ENCODE measurements at regions not wholly inside any gene's neighbourhood (a gene's known extent, or its start where the extent isn't known, plus 50 kb on each side); places are given as distances from the start of the nearest gene placed in this dataset.

DNA sequence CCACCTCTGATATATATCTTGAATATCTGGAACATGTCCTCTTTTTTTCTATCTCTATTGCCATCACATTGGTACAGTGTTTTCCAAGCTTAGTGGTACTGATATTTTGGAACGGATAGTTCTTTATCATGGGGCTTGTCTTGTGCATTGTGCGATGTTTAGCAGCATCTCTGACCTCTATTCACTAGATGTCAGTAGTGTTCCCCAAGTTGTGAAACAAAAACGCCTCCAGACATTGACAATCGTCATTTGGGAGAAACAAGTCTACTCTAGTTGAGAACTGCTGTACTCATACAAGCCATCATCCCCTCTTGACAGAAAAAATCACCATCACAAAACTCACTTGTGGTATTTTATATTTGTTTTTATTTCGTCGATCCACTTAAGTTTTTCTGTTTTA lies 79.7 kb upstream of the CHODL start:
- TF ChIP-seq, protein P1, sequence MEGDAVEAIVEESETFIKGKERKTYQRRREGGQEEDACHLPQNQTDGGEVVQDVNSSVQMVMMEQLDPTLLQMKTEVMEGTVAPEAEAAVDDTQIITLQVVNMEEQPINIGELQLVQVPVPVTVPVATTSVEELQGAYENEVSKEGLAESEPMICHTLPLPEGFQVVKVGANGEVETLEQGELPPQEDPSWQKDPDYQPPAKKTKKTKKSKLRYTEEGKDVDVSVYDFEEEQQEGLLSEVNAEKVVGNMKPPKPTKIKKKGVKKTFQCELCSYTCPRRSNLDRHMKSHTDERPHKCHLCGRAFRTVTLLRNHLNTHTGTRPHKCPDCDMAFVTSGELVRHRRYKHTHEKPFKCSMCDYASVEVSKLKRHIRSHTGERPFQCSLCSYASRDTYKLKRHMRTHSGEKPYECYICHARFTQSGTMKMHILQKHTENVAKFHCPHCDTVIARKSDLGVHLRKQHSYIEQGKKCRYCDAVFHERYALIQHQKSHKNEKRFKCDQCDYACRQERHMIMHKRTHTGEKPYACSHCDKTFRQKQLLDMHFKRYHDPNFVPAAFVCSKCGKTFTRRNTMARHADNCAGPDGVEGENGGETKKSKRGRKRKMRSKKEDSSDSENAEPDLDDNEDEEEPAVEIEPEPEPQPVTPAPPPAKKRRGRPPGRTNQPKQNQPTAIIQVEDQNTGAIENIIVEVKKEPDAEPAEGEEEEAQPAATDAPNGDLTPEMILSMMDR (IDR thresholded peaks at IDR 0.05) = no peak
- no peak for TF ChIP-seq POLR2A (IDR thresholded peaks at IDR 0.05)

Data from Peyer's patch (tissue), 4 donors.